ENCODE measurements at regions not wholly inside any gene's neighbourhood (a gene's known extent, or its start where the extent isn't known, plus 50 kb on each side); places are given as distances from the start of the nearest gene placed in this dataset.

DNA sequence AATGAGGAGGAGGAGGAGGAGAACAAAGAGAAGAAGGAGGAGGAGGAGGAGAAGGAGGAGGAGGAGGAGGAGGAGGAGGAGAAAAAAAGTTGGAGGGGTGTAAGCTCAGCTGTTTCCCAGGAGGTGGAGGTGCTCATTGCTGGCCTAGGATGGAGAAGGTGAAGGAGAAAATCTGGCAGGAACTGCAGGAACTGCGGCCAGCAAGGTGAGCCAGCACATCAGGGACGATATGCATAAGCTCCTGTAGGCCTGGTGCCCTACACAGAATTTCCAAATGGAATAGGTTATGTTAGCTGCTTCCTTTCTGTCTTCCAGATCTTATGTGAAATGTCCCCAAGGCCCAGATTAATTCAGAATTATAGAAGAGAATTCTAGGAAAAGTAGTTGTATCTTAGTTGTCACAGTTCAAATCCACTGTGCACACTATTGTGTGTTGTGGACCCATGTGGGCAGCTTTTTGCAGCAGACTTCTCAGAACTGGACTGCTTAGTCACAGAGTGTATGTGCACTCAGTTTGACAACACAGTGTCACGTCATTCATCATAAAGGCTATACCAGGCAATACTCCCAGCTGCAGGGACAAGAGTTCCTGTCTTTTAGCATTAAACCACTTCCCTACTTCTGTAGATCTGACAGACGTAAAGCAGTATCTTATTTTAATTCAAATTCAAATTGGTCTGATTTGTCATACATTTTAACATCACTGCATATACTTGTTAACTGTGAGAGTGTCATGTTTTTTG, 303.7 kb downstream of the HLX start:
- 49 to 50% methylated on average over 4 of the region's 4 CpGs for WGBS, 2 donors
- Histone ChIP-seq H3K9me3 (no peaks in the 10 kb centered on the region), H3K27ac (peak overlapping the region in 1 of 4 donors; percentile 73), H3K4me3 (no peak overlapping the region), H3K4me1 (peaks cover 14 to 26% (median 14%) of the 10 kb centered on the region in 3 donors), H3K27me3 (no peaks in the 10 kb centered on the region), H3K36me3 (no peaks in the 10 kb centered on the region)
- ATAC-seq (peak; percentile 57 to 77 (median 71)), DNase-seq (peak in 2 of 6 donors; percentile 27 to 30), FAIRE-seq (no peak)
- TF ChIP-seq CTCF (IDR thresholded peaks at IDR 0.05): no peak
- intact Hi-C loops (cut with DNase I): no loop called here

DNA sequence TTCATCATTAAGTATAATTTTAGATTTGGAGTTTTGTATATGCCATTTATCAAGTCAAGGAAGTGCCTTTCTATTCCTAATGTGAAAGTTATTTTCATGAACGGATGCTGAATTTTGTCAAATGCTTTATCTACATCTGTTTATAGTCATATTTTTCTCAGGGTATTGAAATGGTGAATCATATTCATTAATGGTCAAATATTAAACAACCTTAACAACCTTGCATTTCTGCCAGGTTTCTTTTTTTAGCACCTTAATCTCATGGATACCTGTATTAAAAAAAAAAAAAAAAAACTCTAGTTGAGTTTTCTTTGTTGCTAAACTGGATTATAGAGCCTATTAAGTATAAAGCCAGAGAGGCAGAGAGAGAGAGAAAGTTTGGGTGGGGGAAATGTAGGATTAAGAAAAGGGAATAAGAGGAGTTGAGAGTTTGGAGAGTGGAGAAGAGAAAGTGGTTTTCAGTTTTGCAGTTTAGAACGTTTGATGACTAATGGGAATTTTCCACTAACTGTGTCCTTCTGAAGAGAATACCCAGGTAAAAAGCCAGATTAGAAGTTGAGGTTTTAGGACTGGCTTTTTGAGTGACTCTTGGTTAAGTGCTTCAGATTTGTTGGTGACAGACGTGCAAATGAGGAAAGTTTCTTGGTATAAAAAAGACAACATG, 305.0 kb downstream of the HLX start:
- DNase-seq: no peak
- 15 to 22% methylated on average over 3 of the region's 3 CpGs for WGBS, 2 donors
- no peak for TF ChIP-seq CTCF (IDR thresholded peaks at IDR 0.05)
- no peaks in the 10 kb centered on the region for H3K9me3 ChIP-seq
- intact Hi-C loops (cut with DNase I): no loop called here
- peaks cover 14 to 26% (median 14%) of the 10 kb centered on the region in 3 donors for H3K4me1 ChIP-seq
- H3K36me3 ChIP-seq: no peaks in the 10 kb centered on the region
- peak overlapping the region in 3 of 4 donors; percentile 23 to 73 (median 63) for H3K27ac ChIP-seq
- no peak for FAIRE-seq
- H3K4me3 ChIP-seq: peak overlapping the region in 1 of 4 donors; percentile 13
- no peaks in the 10 kb centered on the region for H3K27me3 ChIP-seq
- peak; percentile 84 to 88 (median 85) for ATAC-seq

GRCh38 chr1:221187174-221187573, 307.9 kb downstream of the HLX start:
- Histone ChIP-seq H3K9me3 (no peaks in the 10 kb centered on the region), H3K4me1 (peaks cover 14 to 26% (median 14%) of the 10 kb centered on the region in 3 donors), H3K27me3 (no peaks in the 10 kb centered on the region), H3K27ac (no peak overlapping the region), H3K4me3 (no peak overlapping the region), H3K36me3 (no peaks in the 10 kb centered on the region)
- no peak for TF ChIP-seq CTCF (IDR thresholded peaks at IDR 0.05)
- intact Hi-C loops (cut with DNase I): no loop called here
- ATAC-seq (no peak), DNase-seq (no peak), FAIRE-seq (no peak)
- 76 to 77% methylated on average over 1 of the region's 1 CpG for WGBS, 2 donors

GRCh38 chr1:221188458-221188857, 309.2 kb downstream of the HLX start:
- H3K36me3 ChIP-seq: no peaks in the 10 kb centered on the region
- H3K27me3 ChIP-seq: no peaks in the 10 kb centered on the region
- no peak for TF ChIP-seq CTCF (IDR thresholded peaks at IDR 0.05)
- intact Hi-C loops (cut with DNase I): no loop called here
- H3K4me3 ChIP-seq: no peak overlapping the region
- WGBS, 2 donors: 92% methylated on average over 3 of the region's 3 CpGs
- ATAC-seq (no peak), DNase-seq (no peak), FAIRE-seq (no peak)
- no peak overlapping the region for H3K27ac ChIP-seq
- H3K9me3 ChIP-seq: no peaks in the 10 kb centered on the region
- peaks cover 8 to 21% (median 8%) of the 10 kb centered on the region in 3 donors for H3K4me1 ChIP-seq

GRCh38 chr1:221190249-221190648, 311.0 kb downstream of the HLX start:
- 81 to 84% methylated on average over 2 of the region's 2 CpGs for WGBS, 2 donors
- FAIRE-seq (no peak), ATAC-seq (no peak), DNase-seq (no peak)
- no peak overlapping the region for H3K27ac ChIP-seq
- peaks cover 0 to 4% (median 3%) of the 10 kb centered on the region in 3 donors for H3K4me1 ChIP-seq
- H3K9me3 ChIP-seq: no peaks in the 10 kb centered on the region
- no peaks in the 10 kb centered on the region for H3K27me3 ChIP-seq
- no peak for TF ChIP-seq CTCF (IDR thresholded peaks at IDR 0.05)
- intact Hi-C loops (cut with DNase I): no loop called here
- H3K4me3 ChIP-seq: no peak overlapping the region
- no peaks in the 10 kb centered on the region for H3K36me3 ChIP-seq
